ENCODE measurements at regions not wholly inside any gene's neighbourhood (a gene's known extent, or its start where the extent isn't known, plus 50 kb on each side); places are given as distances from the start of the nearest gene placed in this dataset.

DNA sequence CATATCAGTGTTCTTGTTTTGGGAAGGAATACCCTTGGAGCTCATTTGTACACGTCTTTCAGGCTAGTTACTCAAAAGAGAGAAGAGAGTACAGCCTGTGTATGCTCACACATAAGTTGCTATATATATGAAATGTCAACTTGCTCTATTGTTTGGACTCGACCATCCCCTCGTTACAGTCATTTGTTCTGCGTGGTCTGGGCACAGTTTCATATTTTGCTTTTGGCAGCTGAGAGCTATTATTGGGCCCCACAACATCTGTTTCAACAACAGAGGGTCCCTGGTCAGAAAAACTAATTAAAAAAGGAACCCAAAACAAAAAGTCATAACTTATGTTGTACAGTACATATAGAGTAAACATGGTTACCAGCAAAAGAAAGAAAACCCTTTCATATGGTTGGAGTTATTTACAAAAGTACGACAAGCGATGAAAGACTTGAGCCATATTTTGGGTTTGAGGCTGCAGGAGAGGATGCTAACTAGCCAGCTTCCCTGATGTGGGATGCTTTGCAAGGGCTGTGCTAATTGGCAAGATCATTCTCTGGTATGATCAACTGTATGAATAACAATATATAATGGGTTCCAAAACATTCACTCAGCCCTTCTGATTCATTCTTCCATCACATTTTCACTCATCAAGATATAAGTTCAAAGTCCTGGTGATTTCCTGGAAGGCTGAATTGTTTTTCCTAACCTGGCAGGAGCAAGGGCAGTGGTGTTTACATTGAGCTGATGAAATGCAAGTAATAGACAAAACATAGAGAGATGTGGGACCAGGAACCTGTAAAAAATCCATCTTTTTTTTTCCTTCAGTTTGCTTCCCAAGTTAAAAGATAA lies 137.9 kb downstream of the RPS12 start:
- no peak overlapping the region for H3K4me3 ChIP-seq (ENCODE audit: low read depth, low read length)
- no peak for DNase-seq (ENCODE audit: low read depth)
- TF ChIP-seq CTCF (conservative IDR thresholded peaks at IDR 0.05; ENCODE audit: low read depth, low read length): no peak

DNA sequence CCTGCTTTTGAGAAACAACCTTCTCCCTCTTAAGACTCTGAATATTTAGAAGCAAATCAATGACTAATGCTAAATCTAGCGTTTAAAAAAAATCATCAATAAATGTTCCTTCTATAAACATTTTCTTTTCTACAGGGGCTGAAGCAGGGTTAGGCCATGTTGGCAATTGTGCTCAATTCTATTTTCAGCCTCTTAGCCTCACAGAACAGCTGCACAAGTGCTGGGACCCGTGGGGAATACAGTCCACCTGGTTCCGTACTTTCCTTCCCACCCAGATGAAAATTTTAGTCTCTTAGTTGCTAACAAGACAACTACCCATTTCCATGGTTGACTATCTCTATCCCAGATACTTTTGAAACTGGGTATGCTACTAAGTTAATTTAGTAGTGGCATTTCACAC lies 138.6 kb downstream of the RPS12 start:
- no peak for DNase-seq (ENCODE audit: low read depth)
- H3K4me3 ChIP-seq (ENCODE audit: low read depth, low read length): no peak overlapping the region
- TF ChIP-seq CTCF (conservative IDR thresholded peaks at IDR 0.05; ENCODE audit: low read depth, low read length): no peak

DNA sequence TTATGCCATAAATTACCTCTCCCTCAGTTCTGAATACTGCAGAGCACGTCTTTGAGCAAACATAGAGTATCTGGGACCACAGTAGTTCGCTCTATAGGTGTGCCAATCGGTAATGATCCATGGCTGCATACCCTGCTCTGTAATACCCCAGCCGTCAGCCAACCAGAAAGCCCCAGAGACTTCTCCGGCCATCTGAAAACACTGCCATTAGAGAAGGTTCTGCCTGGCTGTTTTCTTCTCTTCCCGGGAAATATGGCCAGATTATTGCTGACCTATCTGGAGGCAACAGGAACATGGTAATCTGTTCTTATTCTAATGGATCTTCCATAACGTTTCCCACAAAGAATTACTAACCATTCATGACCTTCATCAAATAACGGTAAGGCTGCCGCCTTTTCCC lies 139.9 kb downstream of the RPS12 start:
- no peak overlapping the region for H3K4me3 ChIP-seq (ENCODE audit: low read depth, low read length)
- no peak for DNase-seq (ENCODE audit: low read depth)
- TF ChIP-seq CTCF (conservative IDR thresholded peaks at IDR 0.05; ENCODE audit: low read depth, low read length): no peak

GRCh38 chr6:132954936-132955335 lies 140.6 kb downstream of the RPS12 start:
- no peak for DNase-seq (ENCODE audit: low read depth)
- no peak for TF ChIP-seq CTCF (conservative IDR thresholded peaks at IDR 0.05; ENCODE audit: low read depth, low read length)
- no peak overlapping the region for H3K4me3 ChIP-seq (ENCODE audit: low read depth, low read length)

GRCh38 chr6:132959639-132960326 lies 145.4 kb downstream of the RPS12 start:
- no peak for DNase-seq (ENCODE audit: low read depth)
- H3K4me3 ChIP-seq (ENCODE audit: low read depth, low read length): no peak overlapping the region
- no peak for TF ChIP-seq CTCF (conservative IDR thresholded peaks at IDR 0.05; ENCODE audit: low read depth, low read length)

DNA sequence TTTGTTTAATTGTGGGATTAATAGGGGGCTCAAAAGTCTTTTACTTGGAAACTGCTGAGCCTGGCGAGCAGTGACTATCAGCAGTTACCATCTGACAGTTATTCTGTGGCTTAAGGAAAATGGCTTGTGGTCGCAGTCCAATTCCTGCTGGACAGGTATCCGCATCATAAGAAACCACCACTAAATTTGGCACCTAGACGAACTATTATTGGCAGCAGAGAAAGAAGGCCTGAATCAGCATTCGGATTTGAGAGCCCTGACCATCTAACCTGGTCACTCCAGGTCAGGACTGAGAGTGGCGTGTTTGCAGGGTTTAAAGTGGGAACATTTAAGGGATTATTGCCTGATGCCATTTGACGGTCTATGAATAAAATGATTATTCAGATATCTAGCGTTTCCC lies 146.4 kb downstream of the RPS12 start:
- H3K4me3 ChIP-seq (ENCODE audit: low read depth, low read length): no peak overlapping the region
- no peak for DNase-seq (ENCODE audit: low read depth)
- TF ChIP-seq CTCF (conservative IDR thresholded peaks at IDR 0.05; ENCODE audit: low read depth, low read length): no peak
